Loucy (cell line): ENCODE measurements at regions not wholly inside any gene's neighbourhood (a gene's known extent, or its start where the extent isn't known, plus 50 kb on each side); places are given as distances from the start of the nearest gene placed in this dataset.

Experiments used
- H2AFZ ChIP-seq: fragments of 200-600 bp; sonication (generic); 2 replicates; pipeline ENCODE4 v1.6.0; 2016; ENCODE audit warnings: antibody characterized with exemption, mild to moderate bottlenecking, low read length, moderate library complexity
- H3F3A ChIP-seq: fragments of 200-600 bp; 2 replicates; pipeline ENCODE4 v1.6.0; 2016; ENCODE audit warnings: antibody characterized with exemption, low read depth, mild to moderate bottlenecking
- H3K27me3 ChIP-seq: fragments of 200-600 bp; sonication (generic); 2 replicates; pipeline ENCODE4 v1.6.1; 2014; ENCODE audit warnings: low read length, mild to moderate bottlenecking; ENCODE audit not compliant: insufficient read depth, poor library complexity, severe bottlenecking
- H3K36me3 ChIP-seq: fragments of 200-600 bp; sonication (generic); 2 replicates; pipeline ENCODE4 v1.6.1; 2016; ENCODE audit warnings: low read length; ENCODE audit not compliant: insufficient read depth
- H3K4me1 ChIP-seq: fragments of 200-600 bp; sonication (generic); 2 replicates; pipeline ENCODE4 v1.5.1; 2014; ENCODE audit warnings: low read length, mild to moderate bottlenecking; ENCODE audit not compliant: insufficient read depth, poor library complexity, severe bottlenecking
- H3K4me2 ChIP-seq: fragments of 200-600 bp; sonication (generic); 2 replicates; pipeline ENCODE4 v1.6.0; 2014; ENCODE audit warnings: antibody characterized with exemption, low read length, low read depth, mild to moderate bottlenecking; ENCODE audit not compliant: poor library complexity, severe bottlenecking
- H3K4me3 ChIP-seq: fragments of 200-600 bp; sonication (generic); 2 replicates; pipeline ENCODE4 v1.5.1; 2014; ENCODE audit warnings: low read length, mild to moderate bottlenecking, mixed read lengths; ENCODE audit not compliant: poor library complexity, severe bottlenecking
- H3K79me2 ChIP-seq: fragments of 200-600 bp; sonication (generic); 2 replicates; pipeline ENCODE4 v1.6.1; 2014; ENCODE audit warnings: low read length; ENCODE audit not compliant: insufficient read depth
- H3K9ac ChIP-seq: fragments of 200-600 bp; sonication (generic); 2 replicates; pipeline ENCODE4 v1.6.0; 2014; ENCODE audit warnings: mild to moderate bottlenecking, low read depth, low read length, moderate library complexity; ENCODE audit not compliant: poor library complexity, severe bottlenecking
- H3K9me2 ChIP-seq: fragments of 200-600 bp; sonication (generic); replicated peaks from 2 replicates; pipeline ENCODE4 v1.6.1; 2016; ENCODE audit warnings: low read depth, low read length, mixed read lengths
- H3K9me3 ChIP-seq: fragments of 200-600 bp; sonication (generic); 2 replicates; pipeline ENCODE4 v1.6.1; 2014; ENCODE audit warnings: mild to moderate bottlenecking, antibody characterized with exemption, low read length, low read depth; ENCODE audit not compliant: insufficient read depth
- H4K20me1 ChIP-seq: fragments of 200-600 bp; sonication (generic); 2 replicates; pipeline ENCODE4 v1.6.0; 2014; ENCODE audit warnings: antibody characterized with exemption, low read length, mild to moderate bottlenecking; ENCODE audit not compliant: insufficient read depth, poor library complexity, severe bottlenecking
- CTCF ChIP-seq: fragments of 200-600 bp; sonication (generic); conservative IDR thresholded peaks from 2 replicates; pipeline ENCODE4 v1.5.1; 2014; ENCODE audit warnings: mild to moderate bottlenecking, antibody characterized with exemption, low read length
- EZH2phosphoT487 ChIP-seq: fragments of 200-600 bp; IDR thresholded peaks from 2 replicates; pipeline ENCODE4 v1.6.1; 2018; ENCODE audit warnings: antibody characterized with exemption, mild to moderate bottlenecking, moderate library complexity, borderline replicate concordance

- Histone ChIP-seq H3K4me1 (no peaks in the 10 kb centered on the region), H3K4me3 (no peak overlapping the region), H3K9me3 (no peaks in the 10 kb centered on the region), H2AFZ (no peak overlapping the region), H3K79me2 (no peaks in the 10 kb centered on the region), H3K9ac (no peak overlapping the region), H3K4me2 (no peak overlapping the region), H4K20me1 (no peaks in the 10 kb centered on the region), H3K9me2 (no peaks in the 10 kb centered on the region), H3K36me3 (no peaks in the 10 kb centered on the region), H3F3A (no peaks in the 10 kb centered on the region), H3K27me3 (no peaks in the 10 kb centered on the region)
- TF ChIP-seq CTCF = no peak
- no peak for TF ChIP-seq EZH2phosphoT487
These were observed 73.1 kb upstream of the GALNT2 start for GRCh38 chr1:229993894-229994293.

GRCh38 chr1:229999004-229999670 lies 67.9 kb upstream of the GALNT2 start:
- Histone ChIP-seq H3F3A (no peaks in the 10 kb centered on the region), H3K79me2 (no peaks in the 10 kb centered on the region), H3K4me3 (no peak overlapping the region), H3K27me3 (no peaks in the 10 kb centered on the region), H2AFZ (no peak overlapping the region), H3K4me2 (no peak overlapping the region), H3K9ac (no peak overlapping the region), H4K20me1 (no peaks in the 10 kb centered on the region), H3K9me3 (no peaks in the 10 kb centered on the region), H3K9me2 (no peaks in the 10 kb centered on the region), H3K36me3 (no peaks in the 10 kb centered on the region), H3K4me1 (no peaks in the 10 kb centered on the region)
- no peak for TF ChIP-seq CTCF
- no peak for TF ChIP-seq EZH2phosphoT487

- no peaks in the 10 kb centered on the region for H3F3A ChIP-seq
- H3K79me2 ChIP-seq = no peaks in the 10 kb centered on the region
- H2AFZ ChIP-seq = no peak overlapping the region
- no peak overlapping the region for H3K4me3 ChIP-seq
- H3K36me3 ChIP-seq = no peaks in the 10 kb centered on the region
- no peaks in the 10 kb centered on the region for H3K9me2 ChIP-seq
- no peaks in the 10 kb centered on the region for H4K20me1 ChIP-seq
- no peak overlapping the region for H3K9ac ChIP-seq
- TF ChIP-seq EZH2phosphoT487 (no peak), CTCF (no peak)
- H3K4me1 ChIP-seq = no peaks in the 10 kb centered on the region
- no peaks in the 10 kb centered on the region for H3K27me3 ChIP-seq
- H3K4me2 ChIP-seq = no peak overlapping the region
- H3K9me3 ChIP-seq = no peaks in the 10 kb centered on the region
These were observed 66.4 kb upstream of the GALNT2 start for GRCh38 chr1:230000493-230001184.
